GM12878 (cell line): ENCODE measurements at regions not wholly inside any gene's neighbourhood (a gene's known extent, or its start where the extent isn't known, plus 50 kb on each side); places are given as distances from the start of the nearest gene placed in this dataset.

Experiments used
- CHD2 ChIP-seq: IDR thresholded peaks from 2 replicates; pipeline ENCODE4 v1.6.1; 2011; ENCODE audit warnings: low read depth, low read length, improper control_type of control experiment, borderline replicate concordance
- DPF2 ChIP-seq: fragments of 450-650 bp; IDR thresholded peaks from 2 replicates; pipeline ENCODE4 v1.6.1; 2017; ENCODE audit warnings: mild to moderate bottlenecking
- NRF1 ChIP-seq: conservative IDR thresholded peaks from 2 replicates; pipeline ENCODE4 v1.6.1; 2011; ENCODE audit warnings: mild to moderate bottlenecking, low read depth, low read length, improper control_type of control experiment
- RBBP5 ChIP-seq: fragments of 200-600 bp; sonication (generic); conservative IDR thresholded peaks from 2 replicates; pipeline ENCODE4 v1.6.1; 2016
- SIX5 ChIP-seq: IDR thresholded peaks from 2 replicates; pipeline ENCODE4 v1.6.1; 2011; ENCODE audit warnings: mild to moderate bottlenecking, low read depth, low read length, moderate library complexity; ENCODE audit not compliant: severe bottlenecking
- SP1 ChIP-seq: IDR thresholded peaks from one replicate; pipeline ENCODE4 v1.6.1; 2011; ENCODE audit warnings: low read depth, low read length
- SREBF2 ChIP-seq: IDR thresholded peaks from 2 replicates; pipeline ENCODE4 v1.6.1; 2012; ENCODE audit warnings: mild to moderate bottlenecking, low read length
- TCF7 ChIP-seq: IDR thresholded peaks from 2 replicates; pipeline ENCODE4 v1.6.1; 2014; ENCODE audit warnings: antibody characterized with exemption, borderline replicate concordance
- WRNIP1 ChIP-seq: IDR thresholded peaks from 2 replicates; pipeline ENCODE4 v1.6.1; 2011; ENCODE audit warnings: low read depth, low read length, improper control_type of control experiment, borderline replicate concordance
- ZBED1 ChIP-seq: IDR thresholded peaks from 2 replicates; pipeline ENCODE4 v1.6.1; 2016; ENCODE audit warnings: borderline replicate concordance
- TF ChIP-seq, protein P1 (sequence below): IDR thresholded peaks from 2 replicates; pipeline ENCODE4 v1.6.1; 2012; ENCODE audit warnings: low read length, inconsistent platforms
- TF ChIP-seq, protein P2 (sequence below): fragments of 450-650 bp; IDR thresholded peaks from 2 replicates; pipeline ENCODE4 v1.6.1; 2017; ENCODE audit warnings: antibody characterized with exemption, mild to moderate bottlenecking, moderate library complexity
- TF ChIP-seq, protein P3 (sequence below): fragments of 450-650 bp; IDR thresholded peaks from 2 replicates; pipeline ENCODE4 v1.6.1; 2014; ENCODE audit warnings: mild to moderate bottlenecking
- TF ChIP-seq, protein P4 (sequence below): fragments of 450-650 bp; conservative IDR thresholded peaks from 2 replicates; pipeline ENCODE4 v1.6.1; 2017; ENCODE audit warnings: mild to moderate bottlenecking, moderate library complexity

DNA sequence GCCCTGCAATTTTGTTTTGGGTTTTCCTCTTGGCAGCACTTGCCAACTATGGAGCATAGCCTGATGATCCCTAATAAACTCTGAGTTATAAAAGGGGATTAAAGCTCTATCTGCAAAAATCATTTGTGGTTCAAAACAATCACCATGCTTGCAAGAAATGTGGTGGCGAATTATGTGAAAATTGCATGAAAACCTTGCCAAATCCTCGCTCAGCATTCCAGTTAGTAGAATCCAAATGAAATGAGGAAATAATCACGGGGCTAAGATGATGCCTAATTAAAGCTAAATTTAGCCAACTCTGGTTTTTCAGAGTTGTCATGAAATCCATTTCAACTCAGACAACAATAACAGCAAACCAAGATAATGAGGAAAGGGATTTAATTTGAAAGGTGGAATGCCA, 73.0 kb upstream of the PROK2 start (continued):
- TF ChIP-seq, protein P1, sequence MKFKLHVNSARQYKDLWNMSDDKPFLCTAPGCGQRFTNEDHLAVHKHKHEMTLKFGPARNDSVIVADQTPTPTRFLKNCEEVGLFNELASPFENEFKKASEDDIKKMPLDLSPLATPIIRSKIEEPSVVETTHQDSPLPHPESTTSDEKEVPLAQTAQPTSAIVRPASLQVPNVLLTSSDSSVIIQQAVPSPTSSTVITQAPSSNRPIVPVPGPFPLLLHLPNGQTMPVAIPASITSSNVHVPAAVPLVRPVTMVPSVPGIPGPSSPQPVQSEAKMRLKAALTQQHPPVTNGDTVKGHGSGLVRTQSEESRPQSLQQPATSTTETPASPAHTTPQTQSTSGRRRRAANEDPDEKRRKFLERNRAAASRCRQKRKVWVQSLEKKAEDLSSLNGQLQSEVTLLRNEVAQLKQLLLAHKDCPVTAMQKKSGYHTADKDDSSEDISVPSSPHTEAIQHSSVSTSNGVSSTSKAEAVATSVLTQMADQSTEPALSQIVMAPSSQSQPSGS = no peak
- TF ChIP-seq SP1 (no peak), ZBED1 (no peak), SREBF2 (no peak), WRNIP1 (no peak), SIX5 (no peak), RBBP5 (no peak), TCF7 (no peak), CHD2 (no peak), NRF1 (no peak), DPF2 (no peak)
- TF ChIP-seq, protein P2, sequence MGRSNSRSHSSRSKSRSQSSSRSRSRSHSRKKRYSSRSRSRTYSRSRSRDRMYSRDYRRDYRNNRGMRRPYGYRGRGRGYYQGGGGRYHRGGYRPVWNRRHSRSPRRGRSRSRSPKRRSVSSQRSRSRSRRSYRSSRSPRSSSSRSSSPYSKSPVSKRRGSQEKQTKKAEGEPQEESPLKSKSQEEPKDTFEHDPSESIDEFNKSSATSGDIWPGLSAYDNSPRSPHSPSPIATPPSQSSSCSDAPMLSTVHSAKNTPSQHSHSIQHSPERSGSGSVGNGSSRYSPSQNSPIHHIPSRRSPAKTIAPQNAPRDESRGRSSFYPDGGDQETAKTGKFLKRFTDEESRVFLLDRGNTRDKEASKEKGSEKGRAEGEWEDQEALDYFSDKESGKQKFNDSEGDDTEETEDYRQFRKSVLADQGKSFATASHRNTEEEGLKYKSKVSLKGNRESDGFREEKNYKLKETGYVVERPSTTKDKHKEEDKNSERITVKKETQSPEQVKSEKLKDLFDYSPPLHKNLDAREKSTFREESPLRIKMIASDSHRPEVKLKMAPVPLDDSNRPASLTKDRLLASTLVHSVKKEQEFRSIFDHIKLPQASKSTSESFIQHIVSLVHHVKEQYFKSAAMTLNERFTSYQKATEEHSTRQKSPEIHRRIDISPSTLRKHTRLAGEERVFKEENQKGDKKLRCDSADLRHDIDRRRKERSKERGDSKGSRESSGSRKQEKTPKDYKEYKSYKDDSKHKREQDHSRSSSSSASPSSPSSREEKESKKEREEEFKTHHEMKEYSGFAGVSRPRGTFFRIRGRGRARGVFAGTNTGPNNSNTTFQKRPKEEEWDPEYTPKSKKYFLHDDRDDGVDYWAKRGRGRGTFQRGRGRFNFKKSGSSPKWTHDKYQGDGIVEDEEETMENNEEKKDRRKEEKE = no peak
- TF ChIP-seq, protein P3, sequence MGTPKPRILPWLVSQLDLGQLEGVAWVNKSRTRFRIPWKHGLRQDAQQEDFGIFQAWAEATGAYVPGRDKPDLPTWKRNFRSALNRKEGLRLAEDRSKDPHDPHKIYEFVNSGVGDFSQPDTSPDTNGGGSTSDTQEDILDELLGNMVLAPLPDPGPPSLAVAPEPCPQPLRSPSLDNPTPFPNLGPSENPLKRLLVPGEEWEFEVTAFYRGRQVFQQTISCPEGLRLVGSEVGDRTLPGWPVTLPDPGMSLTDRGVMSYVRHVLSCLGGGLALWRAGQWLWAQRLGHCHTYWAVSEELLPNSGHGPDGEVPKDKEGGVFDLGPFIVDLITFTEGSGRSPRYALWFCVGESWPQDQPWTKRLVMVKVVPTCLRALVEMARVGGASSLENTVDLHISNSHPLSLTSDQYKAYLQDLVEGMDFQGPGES = no peak
- TF ChIP-seq, protein P4, sequence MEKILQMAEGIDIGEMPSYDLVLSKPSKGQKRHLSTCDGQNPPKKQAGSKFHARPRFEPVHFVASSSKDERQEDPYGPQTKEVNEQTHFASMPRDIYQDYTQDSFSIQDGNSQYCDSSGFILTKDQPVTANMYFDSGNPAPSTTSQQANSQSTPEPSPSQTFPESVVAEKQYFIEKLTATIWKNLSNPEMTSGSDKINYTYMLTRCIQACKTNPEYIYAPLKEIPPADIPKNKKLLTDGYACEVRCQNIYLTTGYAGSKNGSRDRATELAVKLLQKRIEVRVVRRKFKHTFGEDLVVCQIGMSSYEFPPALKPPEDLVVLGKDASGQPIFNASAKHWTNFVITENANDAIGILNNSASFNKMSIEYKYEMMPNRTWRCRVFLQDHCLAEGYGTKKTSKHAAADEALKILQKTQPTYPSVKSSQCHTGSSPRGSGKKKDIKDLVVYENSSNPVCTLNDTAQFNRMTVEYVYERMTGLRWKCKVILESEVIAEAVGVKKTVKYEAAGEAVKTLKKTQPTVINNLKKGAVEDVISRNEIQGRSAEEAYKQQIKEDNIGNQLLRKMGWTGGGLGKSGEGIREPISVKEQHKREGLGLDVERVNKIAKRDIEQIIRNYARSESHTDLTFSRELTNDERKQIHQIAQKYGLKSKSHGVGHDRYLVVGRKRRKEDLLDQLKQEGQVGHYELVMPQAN = no peak
- TF ChIP-seq, all 136 proteins: peak for 0
